ENCODE measurements at regions not wholly inside any gene's neighbourhood (a gene's known extent, or its start where the extent isn't known, plus 50 kb on each side); places are given as distances from the start of the nearest gene placed in this dataset.
"Not testable (repeated sequence)": the region's sequence is repeated elsewhere in the genome, so short reads cannot be mapped to it uniquely, and the experiment has no call there.

GRCh38 chr13:90498096-90498495 lies 849.4 kb upstream of the MIR17HG start:
- Histone ChIP-seq H3K9me3 (replicated peaks) (no peaks in the 10 kb centered on the region), H3K4me3 (no peak overlapping the region), H3K27ac (no peak overlapping the region), H3K36me3 (no peaks in the 10 kb centered on the region), H3K4me1 (peaks cover 3% of the 10 kb centered on the region; the same call in 1 of the 2 replicates), H3K27me3 (no peaks in the 10 kb centered on the region)
- peak in 1 of 2 experiments; percentile 20 for DNase-seq

GRCh38 chr13:90498816-90499215 lies 848.7 kb upstream of the MIR17HG start:
- DNase-seq, result no peak
- Histone ChIP-seq H3K27me3 (no peaks in the 10 kb centered on the region), H3K27ac (no peak overlapping the region), H3K36me3 (no peaks in the 10 kb centered on the region), H3K9me3 (replicated peaks) (no peaks in the 10 kb centered on the region), H3K4me3 (no peak overlapping the region), H3K4me1 (0 out of 2 replicates have a peak, but pooled peaks cover 3% of the 10 kb centered on the region)

GRCh38 chr13:90500569-90500968 lies 846.9 kb upstream of the MIR17HG start:
- Histone ChIP-seq H3K4me1 (0 out of 2 replicates have a peak, but pooled peaks cover 3% of the 10 kb centered on the region), H3K27ac (no peak overlapping the region), H3K9me3 (replicated peaks) (no peaks in the 10 kb centered on the region), H3K4me3 (no peak overlapping the region), H3K36me3 (no peaks in the 10 kb centered on the region), H3K27me3 (no peaks in the 10 kb centered on the region)
- no peak for DNase-seq

GRCh38 chr13:90502153-90502552 lies 845.3 kb upstream of the MIR17HG start:
- Histone ChIP-seq H3K27me3 (no peaks in the 10 kb centered on the region), H3K4me3 (no peak overlapping the region), H3K27ac (no peak overlapping the region), H3K36me3 (no peaks in the 10 kb centered on the region), H3K4me1 (0 out of 2 replicates have a peak, but pooled peaks cover 3% of the 10 kb centered on the region), H3K9me3 (replicated peaks) (no peaks in the 10 kb centered on the region)
- no peak for DNase-seq

- no peaks in the 10 kb centered on the region for H3K9me3 ChIP-seq (replicated peaks)
- no peak for DNase-seq
- H3K27me3 ChIP-seq, result no peaks in the 10 kb centered on the region
- 0 out of 2 replicates have a peak, but pooled peaks cover 3% of the 10 kb centered on the region for H3K4me1 ChIP-seq
- no peak overlapping the region for H3K4me3 ChIP-seq
- no peak overlapping the region for H3K27ac ChIP-seq
- H3K36me3 ChIP-seq, result no peaks in the 10 kb centered on the region
These were observed 844.7 kb upstream of the MIR17HG start for GRCh38 chr13:90502762-90503161.

GRCh38 chr13:90510319-90510718 lies 837.2 kb upstream of the MIR17HG start:
- no peak for DNase-seq
- H3K27ac ChIP-seq, result no peak overlapping the region

GRCh38 chr13:90511903-90512302 lies 835.6 kb upstream of the MIR17HG start:
- Histone ChIP-seq H3K4me1 (no peaks in the 10 kb centered on the region), H3K9me3 (replicated peaks) (no peaks in the 10 kb centered on the region), H3K27me3 (no peaks in the 10 kb centered on the region), H3K36me3 (no peaks in the 10 kb centered on the region), H3K27ac (no peak overlapping the region), H3K4me3 (no peak overlapping the region)
- DNase-seq, result no peak

More at GRCh38 chr13:90510319-90510718, 837.2 kb upstream of the MIR17HG start:
- Histone ChIP-seq H3K36me3 (no peaks in the 10 kb centered on the region), H3K27me3 (no peaks in the 10 kb centered on the region), H3K4me1 (no peaks in the 10 kb centered on the region), H3K4me3 (no peak overlapping the region), H3K9me3 (replicated peaks) (no peaks in the 10 kb centered on the region)

- not testable (repeated sequence) for H3K27ac ChIP-seq; H3K36me3 ChIP-seq; H3K4me3 ChIP-seq; DNase-seq; H3K4me1 ChIP-seq; H3K27me3 ChIP-seq; H3K9me3 ChIP-seq (replicated peaks)
These were observed 832.8 kb upstream of the MIR17HG start for GRCh38 chr13:90514712-90515111.

GRCh38 chr13:90518417-90518816 lies 829.1 kb upstream of the MIR17HG start:
- H3K4me1 ChIP-seq, result no peaks in the 10 kb centered on the region
- no peak for DNase-seq
- H3K36me3 ChIP-seq, result no peaks in the 10 kb centered on the region
- H3K27ac ChIP-seq, result no peak overlapping the region
- H3K9me3 ChIP-seq (replicated peaks), result no peaks in the 10 kb centered on the region
- H3K4me3 ChIP-seq, result no peak overlapping the region
- no peaks in the 10 kb centered on the region for H3K27me3 ChIP-seq

GRCh38 chr13:90519157-90519556 lies 828.3 kb upstream of the MIR17HG start:
- H3K4me1 ChIP-seq, result no peaks in the 10 kb centered on the region
- H3K9me3 ChIP-seq (replicated peaks), result no peaks in the 10 kb centered on the region
- H3K36me3 ChIP-seq, result no peaks in the 10 kb centered on the region
- peak in 1 of 2 experiments; percentile 31 for DNase-seq
- H3K27ac ChIP-seq, result no peak overlapping the region
- H3K27me3 ChIP-seq, result no peaks in the 10 kb centered on the region
- H3K4me3 ChIP-seq, result no peak overlapping the region

- Histone ChIP-seq H3K4me1 (no peaks in the 10 kb centered on the region), H3K27me3 (no peaks in the 10 kb centered on the region), H3K27ac (no peak overlapping the region), H3K36me3 (no peaks in the 10 kb centered on the region), H3K9me3 (replicated peaks) (no peaks in the 10 kb centered on the region), H3K4me3 (no peak overlapping the region)
- no peak for DNase-seq
These were observed 820.8 kb upstream of the MIR17HG start for GRCh38 chr13:90526711-90527110.

- DNase-seq, result no peak
- Histone ChIP-seq H3K4me1 (no peaks in the 10 kb centered on the region), H3K36me3 (no peaks in the 10 kb centered on the region), H3K27me3 (no peaks in the 10 kb centered on the region), H3K4me3 (no peak overlapping the region), H3K27ac (no peak overlapping the region), H3K9me3 (replicated peaks) (no peaks in the 10 kb centered on the region)
These were observed 815.7 kb upstream of the MIR17HG start for GRCh38 chr13:90531744-90532143.

- no peak for DNase-seq
- Histone ChIP-seq H3K4me1 (no peaks in the 10 kb centered on the region), H3K27me3 (no peaks in the 10 kb centered on the region), H3K9me3 (replicated peaks) (no peaks in the 10 kb centered on the region), H3K4me3 (no peak overlapping the region), H3K27ac (no peak overlapping the region), H3K36me3 (no peaks in the 10 kb centered on the region)
These were observed 814.5 kb upstream of the MIR17HG start for GRCh38 chr13:90532861-90533492.

GRCh38 chr13:90533866-90534265 lies 813.6 kb upstream of the MIR17HG start:
- Histone ChIP-seq H3K4me1 (no peaks in the 10 kb centered on the region), H3K27ac (no peak overlapping the region), H3K36me3 (no peaks in the 10 kb centered on the region), H3K4me3 (no peak overlapping the region), H3K27me3 (no peaks in the 10 kb centered on the region), H3K9me3 (replicated peaks) (no peaks in the 10 kb centered on the region)
- peak in 1 of 2 experiments; percentile 39 for DNase-seq

GRCh38 chr13:90534617-90535370 lies 812.7 kb upstream of the MIR17HG start:
- Histone ChIP-seq H3K4me1 (no peaks in the 10 kb centered on the region), H3K27me3 (no peaks in the 10 kb centered on the region), H3K4me3 (no peak overlapping the region), H3K27ac (no peak overlapping the region), H3K36me3 (no peaks in the 10 kb centered on the region), H3K9me3 (replicated peaks) (no peaks in the 10 kb centered on the region)
- DNase-seq, result no peak
